D721Med (cell line): ENCODE measurements at regions not wholly inside any gene's neighbourhood (a gene's known extent, or its start where the extent isn't known, plus 50 kb on each side); places are given as distances from the start of the nearest gene placed in this dataset.
A peak's percentile ranks its signal among the peaks of the same experiment; 100 is the strongest.

Experiments
- DNase-seq: peaks from one replicate; pipeline ENCODE4 v3.0.0; 2011; ENCODE audit warnings: low spot score; ENCODE audit not compliant: insufficient read length
- FAIRE-seq: peaks from 2 replicates; lab custom pipeline; 2011; peaks lifted over from hg19 to GRCh38; lab: Jason Lieb, UNC
- TF ChIP-seq, protein P1 (sequence below): IDR thresholded peaks from 2 replicates; pipeline ENCODE4 v1.5.1; 2012; ENCODE audit warnings: mild to moderate bottlenecking, control low read depth; ENCODE audit not compliant: insufficient read depth; ENCODE audit errors: missing control alignments

DNA sequence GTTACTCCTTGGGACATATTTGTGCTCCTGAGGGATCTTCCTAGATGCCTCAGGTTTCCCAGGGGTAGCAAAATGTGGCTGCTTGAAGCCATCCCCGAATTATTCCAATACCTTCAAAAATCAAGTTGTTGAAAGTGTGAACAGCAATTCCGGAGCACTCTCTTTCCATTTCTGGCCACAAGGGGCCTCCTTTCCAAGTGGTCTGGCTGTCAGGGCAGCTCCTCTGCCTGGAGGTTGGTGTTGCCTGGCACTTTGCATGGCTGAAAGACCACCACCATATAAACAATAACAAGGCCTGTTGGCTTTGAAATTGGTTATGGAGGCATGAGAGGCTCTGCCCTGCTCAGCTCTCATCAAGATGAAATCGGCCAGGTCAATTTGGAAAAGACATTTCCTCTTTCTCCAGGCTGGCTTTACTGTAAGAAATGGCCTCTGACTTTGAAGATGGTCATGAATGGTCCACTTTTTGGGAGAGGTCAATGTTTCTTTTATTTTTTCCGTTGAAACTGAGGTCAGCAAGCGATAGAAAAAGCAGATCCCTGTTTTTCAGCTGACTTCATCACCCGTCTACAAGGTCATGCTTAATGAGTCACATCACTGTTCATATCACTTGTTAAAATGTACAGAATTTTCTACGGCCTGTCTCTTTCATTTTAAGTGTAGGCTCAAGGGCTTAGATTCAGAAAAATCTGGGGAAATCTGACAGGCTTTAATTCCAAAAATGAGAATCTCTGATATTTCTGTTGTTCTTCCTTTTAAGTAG, 481.1 kb upstream of the ZNF608 start:
- FAIRE-seq (no peak), DNase-seq (no peak)
- TF ChIP-seq, protein P1, sequence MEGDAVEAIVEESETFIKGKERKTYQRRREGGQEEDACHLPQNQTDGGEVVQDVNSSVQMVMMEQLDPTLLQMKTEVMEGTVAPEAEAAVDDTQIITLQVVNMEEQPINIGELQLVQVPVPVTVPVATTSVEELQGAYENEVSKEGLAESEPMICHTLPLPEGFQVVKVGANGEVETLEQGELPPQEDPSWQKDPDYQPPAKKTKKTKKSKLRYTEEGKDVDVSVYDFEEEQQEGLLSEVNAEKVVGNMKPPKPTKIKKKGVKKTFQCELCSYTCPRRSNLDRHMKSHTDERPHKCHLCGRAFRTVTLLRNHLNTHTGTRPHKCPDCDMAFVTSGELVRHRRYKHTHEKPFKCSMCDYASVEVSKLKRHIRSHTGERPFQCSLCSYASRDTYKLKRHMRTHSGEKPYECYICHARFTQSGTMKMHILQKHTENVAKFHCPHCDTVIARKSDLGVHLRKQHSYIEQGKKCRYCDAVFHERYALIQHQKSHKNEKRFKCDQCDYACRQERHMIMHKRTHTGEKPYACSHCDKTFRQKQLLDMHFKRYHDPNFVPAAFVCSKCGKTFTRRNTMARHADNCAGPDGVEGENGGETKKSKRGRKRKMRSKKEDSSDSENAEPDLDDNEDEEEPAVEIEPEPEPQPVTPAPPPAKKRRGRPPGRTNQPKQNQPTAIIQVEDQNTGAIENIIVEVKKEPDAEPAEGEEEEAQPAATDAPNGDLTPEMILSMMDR = peak; percentile 28

DNA sequence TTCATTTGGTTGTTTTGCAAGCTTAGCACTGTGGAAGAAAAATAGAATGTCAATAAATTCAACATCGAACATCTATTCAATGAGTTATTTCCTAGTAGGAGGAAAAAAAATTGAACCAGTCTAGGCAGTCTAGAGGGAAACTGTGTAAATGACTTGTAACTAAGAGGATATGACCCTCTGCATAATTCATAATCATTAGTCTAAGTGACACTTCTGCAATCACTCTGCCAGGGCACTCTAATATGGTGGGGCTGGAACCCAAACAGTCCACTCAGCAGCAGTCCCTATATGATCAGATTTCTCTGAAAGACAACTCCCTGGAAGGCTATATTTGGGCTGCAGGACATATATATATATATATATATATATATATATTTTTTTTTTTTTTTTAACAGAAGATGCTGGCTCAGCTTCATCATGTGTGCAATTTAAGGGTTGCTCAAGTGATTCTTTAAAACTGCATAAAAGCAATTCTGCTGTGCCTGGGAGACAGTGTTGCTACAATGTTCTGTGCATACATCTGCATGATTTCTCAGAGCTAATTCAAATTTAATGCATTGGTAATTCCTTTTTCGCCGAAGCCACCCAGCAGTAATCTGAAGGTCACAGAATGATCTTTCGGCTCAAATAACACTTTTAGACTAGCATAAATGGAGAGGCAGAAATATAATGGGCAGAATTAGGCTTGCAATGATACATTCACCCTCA, 482.1 kb upstream of the ZNF608 start:
- FAIRE-seq = no peak
- no peak for DNase-seq
- TF ChIP-seq, protein P1 = no peak

DNA sequence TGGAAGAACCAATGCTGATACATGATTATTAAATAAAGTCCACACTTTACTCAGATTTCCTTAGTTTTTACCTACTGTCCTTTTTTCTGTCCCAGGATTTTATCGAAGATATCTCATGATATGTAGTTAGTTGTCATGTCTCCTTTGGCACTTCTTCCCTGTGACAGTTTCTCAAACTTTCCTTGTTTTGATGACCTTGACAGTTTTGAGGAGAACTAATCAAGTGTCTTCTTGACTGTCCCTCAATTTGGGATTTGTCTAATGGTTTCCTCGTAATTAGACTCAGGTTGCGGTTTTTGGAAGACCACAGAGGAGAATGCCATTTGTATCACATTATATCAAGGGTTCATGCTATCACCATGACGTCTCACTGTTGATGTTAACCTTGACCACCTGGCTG, 483.1 kb upstream of the ZNF608 start:
- DNase-seq (no peak), FAIRE-seq (peak; percentile 67)
- TF ChIP-seq, protein P1 = no peak

DNA sequence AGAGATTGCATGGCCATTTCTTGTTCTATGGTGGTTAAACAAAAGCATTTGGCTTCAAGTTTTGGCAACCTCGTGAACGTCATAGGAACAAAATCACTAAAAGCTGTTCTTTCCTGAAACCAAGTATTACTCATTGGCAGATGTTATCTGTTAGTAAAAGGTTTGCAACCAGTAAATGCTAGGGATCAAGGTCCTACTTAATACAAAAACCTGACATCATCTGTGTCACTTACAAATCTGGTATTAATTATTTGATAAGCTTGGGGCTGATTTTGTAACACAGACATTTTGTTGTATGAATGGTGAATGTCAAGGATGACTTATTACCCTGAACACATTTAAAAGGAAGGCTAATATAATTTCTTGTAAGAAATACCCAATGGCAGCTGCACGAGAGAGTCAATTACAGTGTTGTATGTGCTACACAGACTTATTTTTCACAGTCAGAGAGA, 486.4 kb upstream of the ZNF608 start:
- no peak for DNase-seq
- peak; percentile 87 for FAIRE-seq
- TF ChIP-seq, protein P1 = no peak

DNA sequence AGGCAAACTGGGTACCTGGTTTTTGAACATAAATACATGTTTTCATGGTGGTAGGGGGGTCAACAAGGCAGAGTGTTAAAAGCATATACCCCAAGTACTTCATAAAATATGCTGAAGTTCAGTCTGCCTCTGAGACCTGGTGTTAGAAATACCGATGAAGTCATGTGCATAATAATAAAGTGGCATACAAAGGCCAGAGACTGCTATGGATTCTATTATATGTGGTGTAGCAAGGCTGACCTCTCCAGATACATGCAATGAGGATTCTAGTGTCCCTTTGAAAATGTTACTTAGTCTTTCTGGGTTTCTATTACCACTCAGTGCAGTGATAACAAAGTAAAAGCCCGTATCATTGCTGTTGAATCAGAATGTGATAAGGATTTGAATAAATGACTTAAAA, 487.5 kb upstream of the ZNF608 start:
- FAIRE-seq = no peak
- DNase-seq = no peak
- TF ChIP-seq, protein P1 = no peak

DNA sequence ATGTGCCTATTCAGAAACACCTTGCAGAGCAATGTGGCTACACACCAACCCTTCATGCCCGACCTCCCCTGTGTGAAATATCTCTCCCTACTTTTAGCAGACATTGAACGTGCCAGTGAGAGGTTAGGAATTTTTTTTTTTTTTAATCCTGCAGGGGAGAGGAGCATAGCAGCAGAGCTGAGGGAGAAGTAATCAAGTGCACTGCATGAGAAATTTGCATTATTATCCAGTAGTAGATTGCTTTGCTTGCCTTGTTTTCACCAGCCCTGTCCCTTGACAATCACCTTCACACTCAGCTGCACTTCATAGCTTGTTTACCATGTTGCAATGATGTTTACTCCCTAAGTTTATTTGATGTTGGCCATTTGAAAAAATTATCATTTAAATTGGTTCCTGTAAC, 489.6 kb upstream of the ZNF608 start:
- TF ChIP-seq, protein P1 = no peak
- DNase-seq = no peak
- FAIRE-seq = no peak

DNA sequence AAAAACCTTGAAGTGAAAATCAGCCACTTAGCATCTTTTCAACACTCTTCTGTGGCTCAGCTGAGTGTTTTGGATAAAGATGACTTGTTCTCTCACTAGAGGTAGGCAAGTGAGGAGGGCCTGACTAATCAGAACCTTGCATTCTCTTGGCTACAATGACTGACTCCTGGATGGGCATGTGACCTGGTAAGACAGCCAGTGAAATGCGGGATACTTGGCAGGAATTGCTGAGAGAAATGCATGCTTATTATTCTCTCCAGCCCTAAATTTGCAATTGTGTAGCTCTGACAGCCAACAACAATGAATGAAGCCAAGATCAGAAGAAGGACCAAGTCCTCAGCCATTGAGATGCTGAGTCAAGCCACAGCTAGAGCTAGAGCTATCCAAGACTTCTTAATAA, 490.5 kb upstream of the ZNF608 start:
- DNase-seq (no peak), FAIRE-seq (no peak)
- TF ChIP-seq, protein P1 = no peak
